ENCODE measurements at regions not wholly inside any gene's neighbourhood (a gene's known extent, or its start where the extent isn't known, plus 50 kb on each side); places are given as distances from the start of the nearest gene placed in this dataset.

DNA sequence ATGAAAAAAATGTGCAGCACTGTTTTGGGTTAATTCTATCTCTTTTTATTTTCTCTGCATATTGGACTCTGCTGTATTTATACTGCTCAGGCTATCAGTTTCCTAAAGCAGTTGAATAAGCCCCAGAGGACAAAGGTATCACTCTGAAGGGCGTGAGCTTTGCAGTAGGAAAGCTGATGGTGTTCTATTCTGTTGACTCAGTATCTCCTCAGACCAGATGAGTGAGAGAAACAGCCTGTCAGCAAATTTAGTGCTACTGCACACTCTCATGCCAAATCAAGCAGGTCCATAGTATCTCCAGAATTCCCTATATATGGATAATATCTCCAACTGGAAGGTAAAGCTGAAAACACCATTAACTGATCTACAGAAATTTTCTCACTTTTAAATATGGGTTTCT, 132.3 kb upstream of the UGT8 start:
- no peak overlapping the region for H2BK120ac ChIP-seq (replicated peaks; ENCODE audit: low read depth, low read length)
- no peaks in the 10 kb centered on the region for H3K36me3 ChIP-seq (ENCODE audit: control insufficient read depth in 2 of 4, insufficient read depth in 4 of 4, low read length in 3 of 4)
- no peaks in the 10 kb centered on the region for H3K23me2 ChIP-seq (ENCODE audit: low read depth, low read length)
- ChIA-PET POLR2A (ENCODE audit: partially characterized antibody) (interaction anchor here (2.1 kb wide), 1 partner anchor 29 kb away, joined by 4 read pairs; no protein-coding TSS in a partner anchor), CTCF (ENCODE audit: partially characterized antibody) (interaction anchor here (1.4 kb wide), 1 partner anchor 193 kb away, joined by 4 read pairs; no protein-coding TSS in a partner anchor)
- no peak overlapping the region for H3K4me3 ChIP-seq (ENCODE audit: extremely low read depth in 1 of 4, insufficient read depth in 2 of 4, low read depth in 3 of 4, low read length in 4 of 4)
- no peak overlapping the region for H3K4me2 ChIP-seq (ENCODE audit: insufficient read depth in 1 of 2, low read depth in 2 of 2, low read length in 2 of 2)
- H4K20me1 ChIP-seq (replicated peaks in 1 of 2; ENCODE audit: control insufficient read depth in 1 of 2, insufficient read depth in 2 of 2, low read length in 2 of 2): no peaks in the 10 kb centered on the region
- H3K79me1 ChIP-seq (ENCODE audit: low read depth, low read length): no peaks in the 10 kb centered on the region
- no peak overlapping the region for H3K27ac ChIP-seq (ENCODE audit: low read depth, low read length)
- no peak overlapping the region for H3K14ac ChIP-seq (ENCODE audit: insufficient read length)
- no peak overlapping the region for H3K56ac ChIP-seq (replicated peaks; ENCODE audit: insufficient read length, low read depth, low read length)
- no peak for FAIRE-seq
- no peaks in the 10 kb centered on the region for H3K4me1 ChIP-seq (replicated peaks in 1 of 4; ENCODE audit: control insufficient read depth in 3 of 4, insufficient read depth in 4 of 4, low read length in 3 of 4)
- no peak overlapping the region for H2AK5ac ChIP-seq (ENCODE audit: low read depth, low read length)
- H2BK5ac ChIP-seq (ENCODE audit: low read depth, low read length): no peak overlapping the region
- TF ChIP-seq TBP (IDR thresholded peaks at IDR 0.05; ENCODE audit: low read depth, low read length) (no peak), TAF1 (IDR thresholded peaks at IDR 0.05; ENCODE audit: low read depth, low read length) (no peak), TAF7 (optimal IDR thresholded peaks at IDR 0.05; ENCODE audit: borderline replicate concordance, low read depth, low read length) (no peak), SP1 (IDR thresholded peaks at IDR 0.05; ENCODE audit: low read depth, low read length) (no peak), RFX5 (IDR thresholded peaks at IDR 0.05; ENCODE audit: borderline replicate concordance, low read depth, low read length) (no peak), JUND (IDR thresholded peaks at IDR 0.05; ENCODE audit: low read length) (no peak), CEBPB (IDR thresholded peaks at IDR 0.05; ENCODE audit: low read depth, low read length) (no peak)
- H3K4ac ChIP-seq (replicated peaks; ENCODE audit: insufficient read length, low read depth, low read length): no peak overlapping the region
- H2AFZ ChIP-seq (ENCODE audit: low read length): no peak overlapping the region
- no peaks in the 10 kb centered on the region for H3K27me3 ChIP-seq (replicated peaks in 1 of 4; ENCODE audit: control insufficient read depth in 3 of 4, extremely low read depth in 1 of 4, insufficient read depth in 3 of 4, low read length in 3 of 4)
- H3K9me3 ChIP-seq (ENCODE audit: insufficient read depth in 2 of 2, low read depth in 1 of 2, low read length in 1 of 2): no peaks in the 10 kb centered on the region
- no peak overlapping the region for H2BK20ac ChIP-seq (ENCODE audit: low read length)
- H2BK12ac ChIP-seq (ENCODE audit: low read depth, low read length): no peak overlapping the region
- H3K23ac ChIP-seq (ENCODE audit: insufficient read length): no peak overlapping the region
- H4K91ac ChIP-seq (replicated peaks; ENCODE audit: insufficient read length, low read length): no peak overlapping the region
- no peak for DNase-seq (ENCODE audit: low read depth in 1 of 2, low spot score in 2 of 2)
- no peaks in the 10 kb centered on the region for H3K79me2 ChIP-seq (ENCODE audit: control insufficient read depth in 1 of 2, insufficient read depth in 2 of 2, low read length in 2 of 2)
- H3K18ac ChIP-seq (ENCODE audit: extremely low read depth, low read length): no peak overlapping the region
- no peak overlapping the region for H4K5ac ChIP-seq (ENCODE audit: insufficient read length, low read depth, low read length)
- H3K9ac ChIP-seq (replicated peaks in 1 of 4; ENCODE audit: extremely low read depth in 1 of 4, low read depth in 3 of 4, low read length in 3 of 4): no peak overlapping the region
- 85% methylated on average over 1 of the region's 1 CpG; no CpG with 5 or more reads in 1 of the 2 experiments for WGBS, 2 experiments (ENCODE audit: extremely low coverage in 1 of 2, insufficient coverage in 1 of 2, insufficient read length in 1 of 2, insufficient replicate concordance in 2 of 2, low coverage in 1 of 2, low lambda C conversion rate in 2 of 2, missing lambda C conversion rate in 1 of 2)
- no peak overlapping the region for H2BK15ac ChIP-seq (ENCODE audit: low read length)
- H4K8ac ChIP-seq (ENCODE audit: extremely low read depth, insufficient read depth, low read length): no peak overlapping the region

Data from H1 (cell line).